OCI-LY7 (cell line): ENCODE measurements at regions not wholly inside any gene's neighbourhood (a gene's known extent, or its start where the extent isn't known, plus 50 kb on each side); places are given as distances from the start of the nearest gene placed in this dataset.

Experiments
- EZH2phosphoT487 ChIP-seq: fragments of 200-600 bp; sonication (generic); IDR thresholded peaks from 2 replicates; pipeline ENCODE4 v1.6.1; 2018; ENCODE audit warnings: low read depth, borderline replicate concordance, mild to moderate bottlenecking, mixed run types, antibody characterized with exemption, low read length, moderate library complexity, mixed read lengths
- TF ChIP-seq, protein P1 (sequence below): fragments of 200-600 bp; sonication (generic); conservative IDR thresholded peaks from 2 replicates; pipeline ENCODE4 v1.5.1; 2014; ENCODE audit warnings: mild to moderate bottlenecking, antibody characterized with exemption, low read length, moderate library complexity, mixed read lengths

GRCh38 chr9:91492237-91492636, 68.6 kb upstream of the NFIL3 start:
- TF ChIP-seq, protein P1, sequence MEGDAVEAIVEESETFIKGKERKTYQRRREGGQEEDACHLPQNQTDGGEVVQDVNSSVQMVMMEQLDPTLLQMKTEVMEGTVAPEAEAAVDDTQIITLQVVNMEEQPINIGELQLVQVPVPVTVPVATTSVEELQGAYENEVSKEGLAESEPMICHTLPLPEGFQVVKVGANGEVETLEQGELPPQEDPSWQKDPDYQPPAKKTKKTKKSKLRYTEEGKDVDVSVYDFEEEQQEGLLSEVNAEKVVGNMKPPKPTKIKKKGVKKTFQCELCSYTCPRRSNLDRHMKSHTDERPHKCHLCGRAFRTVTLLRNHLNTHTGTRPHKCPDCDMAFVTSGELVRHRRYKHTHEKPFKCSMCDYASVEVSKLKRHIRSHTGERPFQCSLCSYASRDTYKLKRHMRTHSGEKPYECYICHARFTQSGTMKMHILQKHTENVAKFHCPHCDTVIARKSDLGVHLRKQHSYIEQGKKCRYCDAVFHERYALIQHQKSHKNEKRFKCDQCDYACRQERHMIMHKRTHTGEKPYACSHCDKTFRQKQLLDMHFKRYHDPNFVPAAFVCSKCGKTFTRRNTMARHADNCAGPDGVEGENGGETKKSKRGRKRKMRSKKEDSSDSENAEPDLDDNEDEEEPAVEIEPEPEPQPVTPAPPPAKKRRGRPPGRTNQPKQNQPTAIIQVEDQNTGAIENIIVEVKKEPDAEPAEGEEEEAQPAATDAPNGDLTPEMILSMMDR: no peak
- no peak for TF ChIP-seq EZH2phosphoT487
